ENCODE measurements at regions not wholly inside any gene's neighbourhood (a gene's known extent, or its start where the extent isn't known, plus 50 kb on each side); places are given as distances from the start of the nearest gene placed in this dataset.

- TF ChIP-seq CTCF (IDR thresholded peaks at IDR 0.05) (no peak), POLR2A (IDR thresholded peaks at IDR 0.05) (no peak)
Measured at GRCh38 chr10:131473645-131474044, 162.1 kb upstream of the TCERG1L start.

Measured in thyroid gland (tissue), 4 donors.